ENCODE measurements at regions not wholly inside any gene's neighbourhood (a gene's known extent, or its start where the extent isn't known, plus 50 kb on each side); places are given as distances from the start of the nearest gene placed in this dataset.

- ChIA-PET CTCF (interaction anchor here (1.2 kb wide), 2 partner anchors 11 to 16 kb away, joined by 3 read pairs; no protein-coding TSS in a partner anchor), POLR2A (no interaction called here)
- no peak for TF ChIP-seq CTCF (IDR thresholded peaks at IDR 0.05; ENCODE audit: control extremely low read depth, extremely low read depth, low read depth, missing control alignments)
- no peak for DNase-seq (ENCODE audit: extremely low spot score)
These were observed 255.9 kb downstream of the INSC start for GRCh38 chr11:15370495-15371147.

GRCh38 chr11:15371533-15371932, 256.8 kb downstream of the INSC start:
- no peak for DNase-seq (ENCODE audit: extremely low spot score)
- CTCF ChIA-PET = interaction anchor here (1.2 kb wide), 1 partner anchor 10 kb away, joined by 3 read pairs; no protein-coding TSS in a partner anchor
- no peak for TF ChIP-seq CTCF (IDR thresholded peaks at IDR 0.05; ENCODE audit: control extremely low read depth, extremely low read depth, low read depth, missing control alignments)
- POLR2A ChIA-PET = no interaction called here

GRCh38 chr11:15374418-15374817, 259.7 kb downstream of the INSC start:
- ChIA-PET CTCF (no interaction called here), POLR2A (no interaction called here)
- TF ChIP-seq CTCF (IDR thresholded peaks at IDR 0.05; ENCODE audit: control extremely low read depth, extremely low read depth, low read depth, missing control alignments) = no peak
- no peak for DNase-seq (ENCODE audit: extremely low spot score)

- no peak for TF ChIP-seq CTCF (IDR thresholded peaks at IDR 0.05; ENCODE audit: control extremely low read depth, extremely low read depth, low read depth, missing control alignments)
- CTCF ChIA-PET = no interaction called here
- DNase-seq (ENCODE audit: extremely low spot score) = no peak
- POLR2A ChIA-PET = no interaction called here
These were observed 264.2 kb downstream of the INSC start for GRCh38 chr11:15378941-15379340.

- no peak for DNase-seq (ENCODE audit: extremely low spot score)
- CTCF ChIA-PET = no interaction called here
- no peak for TF ChIP-seq CTCF (IDR thresholded peaks at IDR 0.05; ENCODE audit: control extremely low read depth, extremely low read depth, low read depth, missing control alignments)
- POLR2A ChIA-PET = no interaction called here
These were observed 264.8 kb downstream of the INSC start for GRCh38 chr11:15379483-15379882.

GRCh38 chr11:15390857-15391256, 276.1 kb downstream of the INSC start:
- POLR2A ChIA-PET = no interaction called here
- TF ChIP-seq CTCF (IDR thresholded peaks at IDR 0.05; ENCODE audit: control extremely low read depth, extremely low read depth, low read depth, missing control alignments) = no peak
- CTCF ChIA-PET = no interaction called here
- DNase-seq (ENCODE audit: extremely low spot score) = no peak
